HAP-1 (cell line): ENCODE measurements at regions not wholly inside any gene's neighbourhood (a gene's known extent, or its start where the extent isn't known, plus 50 kb on each side); places are given as distances from the start of the nearest gene placed in this dataset.

Source experiments
- DNase-seq, 2 experiments: peaks; one replicate each; pipeline ENCODE4 v3.0.0-alpha.2; 2016 to 2020; ENCODE audit warnings: low spot score in 2 of 2
- H3K27me3 ChIP-seq: fragments of 250-450 bp; sonication (Bioruptor Pico); 2 replicates; pipeline ENCODE4 v1.5.1; 2020; ENCODE audit warnings: low read depth, mild to moderate bottlenecking, moderate library complexity
- H3K36me3 ChIP-seq: fragments of 250-450 bp; sonication (Bioruptor Pico); replicated peaks from 2 replicates; pipeline ENCODE4 v1.5.1; 2020; ENCODE audit warnings: mild to moderate bottlenecking
- H3K4me1 ChIP-seq: fragments of 250-450 bp; sonication (Bioruptor Pico); 2 replicates; pipeline ENCODE4 v1.5.1; 2020; ENCODE audit warnings: mild to moderate bottlenecking
- H3K4me3 ChIP-seq: fragments of 250-450 bp; sonication (Bioruptor Pico); 2 replicates; pipeline ENCODE4 v1.5.1; 2020; ENCODE audit warnings: mild to moderate bottlenecking, moderate library complexity
- H3K9me3 ChIP-seq: fragments of 250-450 bp; sonication (Bioruptor Pico); 2 replicates; pipeline ENCODE4 v1.5.1; 2020; ENCODE audit warnings: mild to moderate bottlenecking, moderate library complexity
- in situ Hi-C: fragments of 300-500 bp; cut with MboI; formaldehyde crosslinking; loops from 3 replicates; pipeline ENCODE4 v1.14.3; 2020; ENCODE audit warnings: low sequenced_read_pairs, inconsistent platforms, mixed read lengths

GRCh38 chr5:164203581-164204225 lies 698.3 kb downstream of the MAT2B start:
- no peak for DNase-seq
- H3K36me3 ChIP-seq, result no peaks in the 10 kb centered on the region
- H3K4me1 ChIP-seq, result no peaks in the 10 kb centered on the region
- no peak overlapping the region for H3K4me3 ChIP-seq
- in situ Hi-C loops, result no loop called here
- H3K9me3 ChIP-seq, result no peaks in the 10 kb centered on the region
- H3K27me3 ChIP-seq, result no peaks in the 10 kb centered on the region

- Histone ChIP-seq H3K27me3 (no peaks in the 10 kb centered on the region), H3K9me3 (no peaks in the 10 kb centered on the region), H3K36me3 (no peaks in the 10 kb centered on the region), H3K4me1 (no peaks in the 10 kb centered on the region), H3K4me3 (no peak overlapping the region)
- in situ Hi-C loops, result no loop called here
- no peak for DNase-seq
Observed at GRCh38 chr5:164204338-164204946, 699.0 kb downstream of the MAT2B start.

- Histone ChIP-seq H3K27me3 (no peaks in the 10 kb centered on the region), H3K4me1 (no peaks in the 10 kb centered on the region), H3K9me3 (no peaks in the 10 kb centered on the region), H3K4me3 (no peak overlapping the region), H3K36me3 (no peaks in the 10 kb centered on the region)
- in situ Hi-C loops, result no loop called here
- no peak for DNase-seq
Observed at GRCh38 chr5:164206196-164206595, 700.8 kb downstream of the MAT2B start.

- H3K9me3 ChIP-seq, result no peaks in the 10 kb centered on the region
- H3K27me3 ChIP-seq, result no peaks in the 10 kb centered on the region
- H3K4me3 ChIP-seq, result no peak overlapping the region
- in situ Hi-C loops, result no loop called here
- H3K4me1 ChIP-seq, result no peaks in the 10 kb centered on the region
- no peak for DNase-seq
- H3K36me3 ChIP-seq, result no peaks in the 10 kb centered on the region
Observed at GRCh38 chr5:164207646-164208045, 702.2 kb downstream of the MAT2B start.

GRCh38 chr5:164210491-164210890 lies 705.1 kb downstream of the MAT2B start:
- Histone ChIP-seq H3K36me3 (no peaks in the 10 kb centered on the region), H3K4me3 (no peak overlapping the region), H3K4me1 (no peaks in the 10 kb centered on the region), H3K9me3 (no peaks in the 10 kb centered on the region), H3K27me3 (no peaks in the 10 kb centered on the region)
- in situ Hi-C loops, result no loop called here
- DNase-seq, result no peak

- no peaks in the 10 kb centered on the region for H3K4me1 ChIP-seq
- in situ Hi-C loops, result no loop called here
- no peaks in the 10 kb centered on the region for H3K36me3 ChIP-seq
- DNase-seq, result no peak
- no peaks in the 10 kb centered on the region for H3K27me3 ChIP-seq
- no peak overlapping the region for H3K4me3 ChIP-seq
- H3K9me3 ChIP-seq, result no peaks in the 10 kb centered on the region
Observed at GRCh38 chr5:164214698-164215097, 709.3 kb downstream of the MAT2B start.

- H3K9me3 ChIP-seq, result no peaks in the 10 kb centered on the region
- H3K4me1 ChIP-seq, result no peaks in the 10 kb centered on the region
- in situ Hi-C loops, result no loop called here
- H3K36me3 ChIP-seq, result no peaks in the 10 kb centered on the region
- no peak for DNase-seq
- H3K27me3 ChIP-seq, result no peaks in the 10 kb centered on the region
- no peak overlapping the region for H3K4me3 ChIP-seq
Observed at GRCh38 chr5:164217464-164217863, 712.0 kb downstream of the MAT2B start.

- H3K4me1 ChIP-seq, result no peaks in the 10 kb centered on the region
- DNase-seq, result no peak
- H3K4me3 ChIP-seq, result no peak overlapping the region
- in situ Hi-C loops, result no loop called here
- H3K27me3 ChIP-seq, result no peaks in the 10 kb centered on the region; the same call in 1 of the 2 replicates
- no peaks in the 10 kb centered on the region for H3K9me3 ChIP-seq
- no peaks in the 10 kb centered on the region for H3K36me3 ChIP-seq
Observed at GRCh38 chr5:164220522-164220921, 715.1 kb downstream of the MAT2B start.

- in situ Hi-C loops, result no loop called here
- no peaks in the 10 kb centered on the region for H3K9me3 ChIP-seq
Observed at GRCh38 chr5:164224236-164224635, 718.8 kb downstream of the MAT2B start.

GRCh38 chr5:164224772-164225171 lies 719.4 kb downstream of the MAT2B start:
- in situ Hi-C loops, result no loop called here
- no peaks in the 10 kb centered on the region; the same call in 1 of the 2 replicates for H3K27me3 ChIP-seq
- no peak for DNase-seq
- no peak overlapping the region for H3K4me3 ChIP-seq
- H3K36me3 ChIP-seq, result no peaks in the 10 kb centered on the region
- H3K9me3 ChIP-seq, result no peaks in the 10 kb centered on the region
- no peaks in the 10 kb centered on the region for H3K4me1 ChIP-seq

More at GRCh38 chr5:164224236-164224635, 718.8 kb downstream of the MAT2B start:
- no peak for DNase-seq
- no peaks in the 10 kb centered on the region for H3K36me3 ChIP-seq
- H3K4me3 ChIP-seq, result no peak overlapping the region
- H3K4me1 ChIP-seq, result no peaks in the 10 kb centered on the region
- no peaks in the 10 kb centered on the region; the same call in 1 of the 2 replicates for H3K27me3 ChIP-seq

GRCh38 chr5:164230341-164230740 lies 724.9 kb downstream of the MAT2B start:
- in situ Hi-C loops, result no loop called here
- Histone ChIP-seq H3K36me3 (no peaks in the 10 kb centered on the region), H3K27me3 (no peaks in the 10 kb centered on the region; the same call in 1 of the 2 replicates), H3K4me1 (no peaks in the 10 kb centered on the region), H3K9me3 (no peaks in the 10 kb centered on the region), H3K4me3 (no peak overlapping the region)
- no peak for DNase-seq

- in situ Hi-C loops, result no loop called here
- no peak for DNase-seq
- Histone ChIP-seq H3K4me3 (no peak overlapping the region), H3K36me3 (no peaks in the 10 kb centered on the region), H3K27me3 (no peaks in the 10 kb centered on the region), H3K4me1 (no peaks in the 10 kb centered on the region), H3K9me3 (no peaks in the 10 kb centered on the region)
Observed at GRCh38 chr5:164233791-164234190, 728.4 kb downstream of the MAT2B start.

- Histone ChIP-seq H3K36me3 (no peaks in the 10 kb centered on the region), H3K4me3 (no peak overlapping the region), H3K4me1 (no peaks in the 10 kb centered on the region), H3K9me3 (no peaks in the 10 kb centered on the region), H3K27me3 (no peaks in the 10 kb centered on the region)
- no peak for DNase-seq
- in situ Hi-C loops, result no loop called here
Observed at GRCh38 chr5:164234321-164234720, 728.9 kb downstream of the MAT2B start.

- Histone ChIP-seq H3K27me3 (no peaks in the 10 kb centered on the region), H3K9me3 (no peaks in the 10 kb centered on the region), H3K4me1 (no peaks in the 10 kb centered on the region), H3K4me3 (no peak overlapping the region), H3K36me3 (no peaks in the 10 kb centered on the region)
- no peak for DNase-seq
- in situ Hi-C loops, result no loop called here
Observed at GRCh38 chr5:164235300-164235891, 730.0 kb downstream of the MAT2B start.
